ENCODE measurements at regions not wholly inside any gene's neighbourhood (a gene's known extent, or its start where the extent isn't known, plus 50 kb on each side); places are given as distances from the start of the nearest gene placed in this dataset.
A peak's percentile ranks its signal among the peaks of the same experiment; 100 is the strongest.

GRCh38 chr13:71090990-71091389, 776.0 kb downstream of the DACH1 start:
- Histone ChIP-seq H3K79me2 (ENCODE audit: insufficient read depth) (no peaks in the 10 kb centered on the region), H3K36me3 (replicated peaks in 1 of 2; ENCODE audit: control insufficient read depth in 1 of 2, insufficient read depth in 2 of 2, low read length in 1 of 2) (no peaks in the 10 kb centered on the region), H4K20me1 (ENCODE audit: insufficient read depth) (no peaks in the 10 kb centered on the region), H3K27ac (ENCODE audit: low read depth in 2 of 2, low read length in 1 of 2) (no peak overlapping the region), H3K9me3 (no peaks in the 10 kb centered on the region), H3K4me1 (ENCODE audit: control insufficient read depth in 1 of 2, insufficient read depth in 2 of 2, low read depth in 1 of 2, low read length in 1 of 2) (peaks cover 0 to 2% of the 10 kb centered on the region in 2 experiments; a peak in 1 of 4 replicates), H2AFZ (ENCODE audit: low read depth) (no peak overlapping the region), H3K4me2 (no peak overlapping the region), H3K9ac (no peak overlapping the region), H3K9me2 (no peaks in the 10 kb centered on the region), H3K27me3 (ENCODE audit: insufficient read depth) (no peaks in the 10 kb centered on the region), H3F3A (replicated peaks; ENCODE audit: insufficient read depth) (no peaks in the 10 kb centered on the region), H3K4me3 (ENCODE audit: low read depth in 2 of 2, low read length in 1 of 2) (no peak overlapping the region)
- peak; percentile 6 for DNase-seq
- ChIA-PET POLR2A (no interaction called here), CTCF (no interaction called here)
- 46% methylated on average over 2 of the region's 2 CpGs for WGBS (ENCODE audit: low lambda C conversion rate)
- TF ChIP-seq EP300 (IDR thresholded peaks at IDR 0.05; ENCODE audit: borderline replicate concordance in 1 of 2, low read depth in 1 of 2, low read length in 1 of 2) (no peak), TCF12 (IDR thresholded peaks at IDR 0.05) (no peak), RXRA (IDR thresholded peaks at IDR 0.05; ENCODE audit: borderline replicate concordance, low read depth) (no peak), CTCF (IDR thresholded peaks at IDR 0.05) (no peak), RAD21 (IDR thresholded peaks at IDR 0.05; ENCODE audit: low read length) (no peak), REST (IDR thresholded peaks at IDR 0.05; ENCODE audit: low read depth, low read length) (no peak), GABPA (IDR thresholded peaks at IDR 0.05; ENCODE audit: low read depth) (no peak), MEF2A (IDR thresholded peaks at IDR 0.05; ENCODE audit: borderline replicate concordance, low read depth) (no peak), NRF1 (IDR thresholded peaks at IDR 0.05; ENCODE audit: low read depth, low read length) (no peak), SIN3A (IDR thresholded peaks at IDR 0.05; ENCODE audit: borderline replicate concordance, low read depth, low read length) (no peak), YY1 (IDR thresholded peaks at IDR 0.05; ENCODE audit: low read depth) (no peak), FOXJ3 (CRISPR knock-in tag; IDR thresholded peaks at IDR 0.05) (no peak)

- Histone ChIP-seq H3K9ac (no peak overlapping the region), H4K20me1 (ENCODE audit: insufficient read depth) (no peaks in the 10 kb centered on the region), H3F3A (replicated peaks; ENCODE audit: insufficient read depth) (no peaks in the 10 kb centered on the region), H2AFZ (ENCODE audit: low read depth) (no peak overlapping the region), H3K4me3 (ENCODE audit: low read depth in 2 of 2, low read length in 1 of 2) (no peak overlapping the region), H3K9me2 (peaks cover 3% of the 10 kb centered on the region; the same call in 1 of the 2 replicates), H3K4me2 (no peak overlapping the region), H3K36me3 (replicated peaks in 1 of 2; ENCODE audit: control insufficient read depth in 1 of 2, insufficient read depth in 2 of 2, low read length in 1 of 2) (no peaks in the 10 kb centered on the region), H3K9me3 (no peaks in the 10 kb centered on the region), H3K27ac (ENCODE audit: low read depth in 2 of 2, low read length in 1 of 2) (no peak overlapping the region), H3K27me3 (ENCODE audit: insufficient read depth) (no peaks in the 10 kb centered on the region), H3K79me2 (ENCODE audit: insufficient read depth) (no peaks in the 10 kb centered on the region), H3K4me1 (ENCODE audit: control insufficient read depth in 1 of 2, insufficient read depth in 2 of 2, low read depth in 1 of 2, low read length in 1 of 2) (peaks cover 0 to 2% of the 10 kb centered on the region in 2 experiments; a peak in 1 of 4 replicates)
- CTCF ChIA-PET = no interaction called here
- no peak for DNase-seq
- POLR2A ChIA-PET = no interaction called here
- 39% methylated on average over 4 of the region's 4 CpGs for WGBS (ENCODE audit: low lambda C conversion rate)
- TF ChIP-seq SIN3A (IDR thresholded peaks at IDR 0.05; ENCODE audit: borderline replicate concordance, low read depth, low read length) (no peak), PBX3 (IDR thresholded peaks at IDR 0.05) (no peak), FOXJ3 (CRISPR knock-in tag; IDR thresholded peaks at IDR 0.05) (no peak), NFIC (IDR thresholded peaks at IDR 0.05; ENCODE audit: borderline replicate concordance) (no peak), RAD21 (IDR thresholded peaks at IDR 0.05; ENCODE audit: low read length) (no peak), CHD2 (IDR thresholded peaks at IDR 0.05; ENCODE audit: low read length, partially characterized antibody) (no peak), CTCF (IDR thresholded peaks at IDR 0.05) (no peak), GATA2 (CRISPR knock-in tag; IDR thresholded peaks at IDR 0.05) (no peak), TAF1 (IDR thresholded peaks at IDR 0.05; ENCODE audit: borderline replicate concordance, low read depth, low read length) (no peak), ELF1 (IDR thresholded peaks at IDR 0.05) (no peak)
Observed at GRCh38 chr13:71089056-71089455, 777.9 kb downstream of the DACH1 start.
